ENCODE measurements at regions not wholly inside any gene's neighbourhood (a gene's known extent, or its start where the extent isn't known, plus 50 kb on each side); places are given as distances from the start of the nearest gene placed in this dataset.

- Histone ChIP-seq H3K4me1 (ENCODE audit: low read depth) (no peaks in the 10 kb centered on the region), H3K4me3 (no peak overlapping the region), H3K9me3 (no peaks in the 10 kb centered on the region), H3K36me3 (ENCODE audit: low read depth) (no peaks in the 10 kb centered on the region)
- ATAC-seq (no peak), DNase-seq (no peak)
- intact Hi-C loops (cut with DNase I, micrococcal nuclease): no loop called here
- TF ChIP-seq, protein P1, sequence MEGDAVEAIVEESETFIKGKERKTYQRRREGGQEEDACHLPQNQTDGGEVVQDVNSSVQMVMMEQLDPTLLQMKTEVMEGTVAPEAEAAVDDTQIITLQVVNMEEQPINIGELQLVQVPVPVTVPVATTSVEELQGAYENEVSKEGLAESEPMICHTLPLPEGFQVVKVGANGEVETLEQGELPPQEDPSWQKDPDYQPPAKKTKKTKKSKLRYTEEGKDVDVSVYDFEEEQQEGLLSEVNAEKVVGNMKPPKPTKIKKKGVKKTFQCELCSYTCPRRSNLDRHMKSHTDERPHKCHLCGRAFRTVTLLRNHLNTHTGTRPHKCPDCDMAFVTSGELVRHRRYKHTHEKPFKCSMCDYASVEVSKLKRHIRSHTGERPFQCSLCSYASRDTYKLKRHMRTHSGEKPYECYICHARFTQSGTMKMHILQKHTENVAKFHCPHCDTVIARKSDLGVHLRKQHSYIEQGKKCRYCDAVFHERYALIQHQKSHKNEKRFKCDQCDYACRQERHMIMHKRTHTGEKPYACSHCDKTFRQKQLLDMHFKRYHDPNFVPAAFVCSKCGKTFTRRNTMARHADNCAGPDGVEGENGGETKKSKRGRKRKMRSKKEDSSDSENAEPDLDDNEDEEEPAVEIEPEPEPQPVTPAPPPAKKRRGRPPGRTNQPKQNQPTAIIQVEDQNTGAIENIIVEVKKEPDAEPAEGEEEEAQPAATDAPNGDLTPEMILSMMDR (IDR thresholded peaks at IDR 0.05): no peak
Observed at GRCh38 chr4:187333151-187333550, 609.5 kb upstream of the FAT1 start.

GRCh38 chr4:187335339-187335738, 611.7 kb upstream of the FAT1 start:
- H3K4me1 ChIP-seq (ENCODE audit: low read depth): no peaks in the 10 kb centered on the region
- DNase-seq (no peak), ATAC-seq (no peak)
- H3K9me3 ChIP-seq: no peaks in the 10 kb centered on the region
- H3K4me3 ChIP-seq: no peak overlapping the region
- intact Hi-C loops (cut with DNase I, micrococcal nuclease): no loop called here
- TF ChIP-seq, protein P1 (IDR thresholded peaks at IDR 0.05): no peak
- H3K36me3 ChIP-seq (ENCODE audit: low read depth): no peaks in the 10 kb centered on the region

DNA sequence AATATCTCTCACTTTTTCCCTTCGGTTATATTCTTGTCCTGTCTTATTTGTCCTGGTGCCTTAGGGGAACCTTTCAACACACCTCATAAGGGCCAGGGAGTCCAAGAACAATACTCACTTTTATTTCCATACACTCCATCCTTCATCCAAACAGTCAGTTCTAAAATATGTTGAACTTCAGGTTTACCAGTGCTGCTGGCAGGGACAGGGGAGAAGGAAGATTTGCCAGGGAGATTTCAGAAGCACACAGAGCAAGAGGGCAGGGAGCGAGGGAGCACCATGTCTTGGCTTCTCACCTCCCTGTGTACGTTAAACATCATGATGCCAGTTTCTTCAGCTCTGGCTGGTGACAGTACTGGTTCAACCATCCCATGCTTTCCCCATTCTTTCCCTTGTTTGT, 631.1 kb upstream of the FAT1 start:
- H3K36me3 ChIP-seq (ENCODE audit: low read depth): no peaks in the 10 kb centered on the region
- ATAC-seq (no peak), DNase-seq (no peak)
- TF ChIP-seq, protein P1 (IDR thresholded peaks at IDR 0.05): no peak
- H3K9me3 ChIP-seq: no peaks in the 10 kb centered on the region
- no peaks in the 10 kb centered on the region for H3K4me1 ChIP-seq (ENCODE audit: low read depth)
- intact Hi-C loops (cut with DNase I, micrococcal nuclease): no loop called here
- no peak overlapping the region for H3K4me3 ChIP-seq

GRCh38 chr4:187357045-187357643, 633.5 kb upstream of the FAT1 start:
- intact Hi-C loops (cut with DNase I, micrococcal nuclease): no loop called here
- Histone ChIP-seq H3K4me3 (no peak overlapping the region), H3K36me3 (ENCODE audit: low read depth) (no peaks in the 10 kb centered on the region), H3K9me3 (no peaks in the 10 kb centered on the region), H3K4me1 (ENCODE audit: low read depth) (no peaks in the 10 kb centered on the region)
- ATAC-seq (no peak), DNase-seq (no peak)
- TF ChIP-seq, protein P1 (IDR thresholded peaks at IDR 0.05): no peak

GRCh38 chr4:187357821-187358220, 634.2 kb upstream of the FAT1 start:
- Histone ChIP-seq H3K36me3 (ENCODE audit: low read depth) (no peaks in the 10 kb centered on the region), H3K4me1 (ENCODE audit: low read depth) (no peaks in the 10 kb centered on the region), H3K4me3 (no peak overlapping the region), H3K9me3 (no peaks in the 10 kb centered on the region)
- DNase-seq (no peak), ATAC-seq (no peak)
- TF ChIP-seq, protein P1 (IDR thresholded peaks at IDR 0.05): no peak
- intact Hi-C loops (cut with DNase I, micrococcal nuclease): no loop called here
